22Rv1 (cell line): ENCODE measurements at regions not wholly inside any gene's neighbourhood (a gene's known extent, or its start where the extent isn't known, plus 50 kb on each side); places are given as distances from the start of the nearest gene placed in this dataset.
"Not testable (repeated sequence)": the region's sequence is repeated elsewhere in the genome, so short reads cannot be mapped to it uniquely, and the experiment has no call there.

ENCODE experiments used
- H3K27ac ChIP-seq: fragments of 450-650 bp; 2 replicates; pipeline ENCODE4 v1.5.1; 2017
- CTCF ChIP-seq: fragments of 450-650 bp; IDR thresholded peaks from 2 replicates; pipeline ENCODE4 v1.5.1; 2017; ENCODE audit warnings: mild to moderate bottlenecking
- ZFX ChIP-seq: fragments of 450-650 bp; IDR thresholded peaks from 2 replicates; pipeline ENCODE4 v1.6.1; 2017; ENCODE audit warnings: antibody characterized with exemption, borderline replicate concordance

GRCh38 chrY:12271162-12271561 lies 429.9 kb upstream of the USP9Y start:
- TF ChIP-seq ZFX: no peak
- H3K27ac ChIP-seq: no peak overlapping the region

- H3K27ac ChIP-seq: no peak overlapping the region
- TF ChIP-seq ZFX (no peak), CTCF (no peak)
These were observed 415.4 kb upstream of the USP9Y start for GRCh38 chrY:12285608-12286007.

GRCh38 chrY:12288919-12289318 lies 412.1 kb upstream of the USP9Y start:
- TF ChIP-seq ZFX (no peak), CTCF (no peak)
- H3K27ac ChIP-seq: no peak overlapping the region

GRCh38 chrY:12289415-12289814 lies 411.6 kb upstream of the USP9Y start:
- TF ChIP-seq ZFX (no peak), CTCF (no peak)
- H3K27ac ChIP-seq: no peak overlapping the region

- TF ChIP-seq ZFX: no peak
- no peak for TF ChIP-seq CTCF
These were observed 408.5 kb upstream of the USP9Y start for GRCh38 chrY:12292542-12292941.

GRCh38 chrY:12296460-12296859 lies 404.6 kb upstream of the USP9Y start:
- H3K27ac ChIP-seq: no peak overlapping the region
- TF ChIP-seq ZFX (no peak), CTCF (no peak)

More at GRCh38 chrY:12292542-12292941, 408.5 kb upstream of the USP9Y start:
- no peak overlapping the region for H3K27ac ChIP-seq

GRCh38 chrY:12299796-12300195 lies 401.2 kb upstream of the USP9Y start:
- not testable (repeated sequence) for H3K27ac ChIP-seq

- no peak overlapping the region for H3K27ac ChIP-seq
- no peak for TF ChIP-seq CTCF
- TF ChIP-seq ZFX: no peak
These were observed 397.6 kb upstream of the USP9Y start for GRCh38 chrY:12303464-12303863.
